ENCODE measurements at regions not wholly inside any gene's neighbourhood (a gene's known extent, or its start where the extent isn't known, plus 50 kb on each side); places are given as distances from the start of the nearest gene placed in this dataset.

DNA sequence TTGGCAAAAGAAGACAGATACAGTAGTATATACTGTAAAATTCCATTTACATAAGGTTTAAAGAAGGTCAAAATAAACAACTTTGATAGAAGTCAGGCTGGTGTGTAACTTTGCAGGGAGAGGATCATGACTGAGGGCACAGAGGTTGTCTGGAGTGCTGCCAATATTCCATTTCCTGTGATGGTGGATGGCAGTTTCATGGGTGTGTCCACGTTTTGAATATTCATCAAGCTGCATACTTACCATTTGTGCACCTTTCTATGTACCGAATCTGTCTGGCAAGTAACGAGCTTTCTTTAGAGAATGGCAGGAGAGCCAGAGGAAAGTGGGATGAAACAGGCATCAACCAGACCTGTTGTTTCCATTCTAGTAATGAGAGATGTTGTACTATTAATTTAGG is 420.5 kb upstream of the HTR2A start:
- no peak overlapping the region for H2BK12ac ChIP-seq (ENCODE audit: insufficient read length, low read depth, low read length)
- Mint-ChIP-seq H3K27me3 (ENCODE audit: low read depth) (no peaks in the 10 kb centered on the region), H3K4me1 (no peaks in the 10 kb centered on the region), H3K36me3 (ENCODE audit: insufficient read depth in 1 of 3, low read depth in 3 of 3) (no peaks in the 10 kb centered on the region), H3K4me3 (no peak overlapping the region), H3K27ac (no peak overlapping the region), H3K9me3 (no peaks in the 10 kb centered on the region; a peak in 2 of 5 replicates)
- H3K27ac ChIP-seq (ENCODE audit: insufficient read length, low read depth, low read length), result no peak overlapping the region
- no peak overlapping the region for H4K8ac ChIP-seq (replicated peaks; ENCODE audit: insufficient read length, low read depth, low read length)
- H3K79me2 ChIP-seq (ENCODE audit: insufficient read depth, low read length), result no peaks in the 10 kb centered on the region
- no peak overlapping the region for H3K9ac ChIP-seq (ENCODE audit: extremely low read depth, insufficient read length, low read length)
- H2BK20ac ChIP-seq (ENCODE audit: low read depth, low read length, poor library complexity, severe bottlenecking), result no peak overlapping the region
- no peak overlapping the region for H3K18ac ChIP-seq (ENCODE audit: insufficient read length, low read depth, low read length)
- H3K23me2 ChIP-seq (ENCODE audit: insufficient read length, low read depth, low read length, poor library complexity, severe bottlenecking), result no peaks in the 10 kb centered on the region
- H2AFZ ChIP-seq (ENCODE audit: low read length), result no peak overlapping the region
- H2BK15ac ChIP-seq (ENCODE audit: low read depth, low read length), result no peak overlapping the region
- H3K4me2 ChIP-seq (ENCODE audit: insufficient read depth, insufficient read length, low read length), result no peak overlapping the region
- WGBS (ENCODE audit: extremely low coverage, insufficient read length, low lambda C conversion rate), result no CpG with 5 or more reads among the region's 3 CpGs
- H3K4ac ChIP-seq (ENCODE audit: low read depth, low read length), result no peak overlapping the region
- H3K79me1 ChIP-seq (ENCODE audit: insufficient read depth, low read depth, low read length, poor library complexity, severe bottlenecking), result no peaks in the 10 kb centered on the region
- H3K4me1 ChIP-seq (ENCODE audit: insufficient read depth, low read length), result no peaks in the 10 kb centered on the region
- H2BK5ac ChIP-seq (ENCODE audit: insufficient read length, low read length), result no peak overlapping the region
- no peaks in the 10 kb centered on the region for H3K9me3 ChIP-seq (ENCODE audit: control insufficient read depth, low read depth, low read length)
- no peak overlapping the region for H2AK5ac ChIP-seq (ENCODE audit: insufficient read length, low read length)
- no peak overlapping the region for H4K91ac ChIP-seq (ENCODE audit: insufficient read length, low read depth, low read length)
- no peaks in the 10 kb centered on the region; the same call in 1 of the 2 replicates for H3K27me3 ChIP-seq (ENCODE audit: insufficient read depth, low read length)
- H3K56ac ChIP-seq (ENCODE audit: insufficient read length, low read depth, low read length), result no peak overlapping the region
- no peak overlapping the region for H3K23ac ChIP-seq (ENCODE audit: insufficient read length, low read depth, low read length)
- H3T11ph ChIP-seq (ENCODE audit: low read length), result no peak overlapping the region
- TF ChIP-seq CTCF (conservative IDR thresholded peaks at IDR 0.05), result no peak
- no peak overlapping the region for H3K14ac ChIP-seq (ENCODE audit: insufficient read depth, low read length)
- H4K5ac ChIP-seq (ENCODE audit: insufficient read length, low read depth, low read length), result no peak overlapping the region
- H2BK120ac ChIP-seq (ENCODE audit: low read depth, low read length, poor library complexity, severe bottlenecking), result no peak overlapping the region
- H4K20me1 ChIP-seq (ENCODE audit: control insufficient read depth, insufficient read depth, insufficient read length), result no peaks in the 10 kb centered on the region
- DNase-seq, result no peak

Measured in H9 (cell line).